GM19324 (cell line): ENCODE measurements at regions not wholly inside any gene's neighbourhood (a gene's known extent, or its start where the extent isn't known, plus 50 kb on each side); places are given as distances from the start of the nearest gene placed in this dataset.

Experiments
- ATAC-seq: cut with Tn5 transposase; IDR thresholded peaks from one replicate; pipeline ENCODE4 v1.9.1; 2021; ENCODE audit warnings: mild to moderate bottlenecking, moderate library complexity; ENCODE audit not compliant: unreplicated experiment, low FRiP score

DNA sequence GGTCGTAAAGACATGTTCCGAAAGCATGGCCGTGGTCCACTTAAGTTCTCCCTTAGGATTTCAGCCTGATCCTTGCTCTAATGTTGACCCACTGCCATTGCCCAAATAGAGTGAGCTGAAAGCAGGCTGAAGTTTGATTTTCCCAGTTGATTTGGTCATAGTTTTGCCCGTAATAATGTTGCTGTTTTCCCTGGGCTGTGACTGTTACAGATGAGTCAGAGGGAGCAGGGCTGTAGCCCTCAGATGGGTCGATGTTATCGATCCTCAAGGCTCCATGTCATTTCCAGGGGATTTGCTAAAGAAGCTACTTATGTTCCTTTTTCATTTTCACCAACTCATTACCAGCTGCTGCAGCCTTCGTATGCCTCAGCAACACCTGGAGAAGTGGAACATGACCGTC is 169.0 kb upstream of the ZFHX3 start:
- no peak for ATAC-seq

DNA sequence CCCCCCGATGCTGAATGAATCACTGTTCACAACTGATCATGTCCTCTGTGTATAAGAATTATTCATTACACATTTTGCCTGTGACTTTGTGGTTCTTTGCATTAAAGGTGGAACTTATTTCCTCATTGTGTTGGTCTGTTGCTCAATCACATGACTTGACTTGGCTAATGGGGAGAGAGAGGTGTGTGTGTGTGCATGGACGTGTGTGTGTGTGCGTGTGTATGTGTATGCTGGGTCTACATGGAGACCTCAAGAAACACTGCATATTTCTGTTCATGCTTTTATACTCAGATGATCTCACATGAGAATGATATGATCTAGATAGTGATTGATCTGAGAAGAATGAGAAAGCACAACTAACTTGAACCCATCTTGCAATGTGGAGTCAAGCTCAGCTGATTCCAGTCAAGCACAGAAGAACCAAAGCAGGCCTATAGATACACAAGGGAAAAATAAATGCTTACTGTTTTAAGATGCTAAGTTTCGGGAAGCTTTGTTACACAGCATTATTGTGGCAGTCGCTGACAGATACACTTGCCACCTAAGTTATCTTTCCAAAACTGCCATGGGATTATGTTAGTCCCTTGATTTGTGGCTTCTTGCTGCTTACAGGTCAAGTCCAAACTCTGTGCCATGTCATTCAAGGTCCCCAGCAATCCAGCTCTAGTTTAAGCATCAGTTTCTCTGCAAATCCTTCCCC is 167.9 kb upstream of the ZFHX3 start:
- no peak for ATAC-seq

- no peak for ATAC-seq
Observed at GRCh38 chr16:73214825-73215677, 167.1 kb upstream of the ZFHX3 start.

DNA sequence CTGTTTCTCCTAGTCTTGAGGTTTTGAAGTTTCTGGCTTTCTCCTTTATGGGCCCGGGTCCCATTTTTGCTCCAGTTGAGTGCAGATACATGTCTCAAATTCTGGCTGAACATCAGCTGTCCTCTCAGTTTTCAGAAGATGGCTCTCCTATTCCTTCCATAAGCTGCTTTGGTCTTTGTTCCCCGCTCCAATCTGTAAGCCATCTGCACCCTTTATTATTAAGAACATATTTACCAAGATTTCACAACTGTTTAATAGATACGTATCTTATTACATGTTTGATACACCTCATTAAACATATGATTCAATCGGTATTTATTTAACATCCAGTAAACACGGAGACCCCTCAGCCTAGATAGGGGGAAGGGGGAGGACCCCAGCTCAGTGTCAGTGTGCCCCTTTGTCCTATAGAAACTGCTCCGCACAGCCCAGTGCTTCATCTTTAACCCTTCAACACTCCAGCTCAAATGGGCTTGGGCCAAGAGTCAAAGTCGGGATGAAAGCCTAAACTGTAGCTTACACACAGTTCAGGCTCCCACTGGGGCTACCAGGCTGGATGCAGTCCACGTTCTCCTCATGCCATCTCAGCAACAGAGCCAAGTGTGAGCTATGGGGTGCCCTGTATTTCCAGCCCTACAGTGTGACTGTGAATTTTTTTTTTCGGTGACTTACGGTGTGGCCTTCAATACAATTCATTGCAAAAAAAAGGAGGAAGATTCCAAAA is 166.0 kb upstream of the ZFHX3 start:
- no peak for ATAC-seq

DNA sequence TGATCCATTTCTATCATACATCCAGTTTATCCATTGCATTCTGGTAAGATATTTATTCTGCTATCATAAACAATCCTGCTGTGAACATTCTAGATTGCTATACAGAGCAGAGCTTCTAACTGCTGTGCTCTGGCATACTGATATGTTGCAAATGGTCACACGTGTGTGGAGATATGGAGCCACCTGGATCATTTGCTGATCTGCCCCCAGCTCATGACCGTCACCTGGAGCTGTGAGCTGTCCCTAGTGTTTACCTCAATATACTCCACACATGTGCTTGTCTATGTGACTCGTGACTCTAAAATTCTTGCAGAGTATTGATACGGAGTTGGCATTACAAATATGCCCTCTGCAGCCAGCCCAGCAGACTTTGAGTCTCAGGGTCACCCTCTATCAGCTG is 164.5 kb upstream of the ZFHX3 start:
- ATAC-seq, result no peak

- ATAC-seq, result no peak
Observed at GRCh38 chr16:73210686-73211085, 162.8 kb upstream of the ZFHX3 start.

GRCh38 chr16:73210084-73210483 is 162.2 kb upstream of the ZFHX3 start:
- ATAC-seq, result no peak

- ATAC-seq, result no peak
Observed at GRCh38 chr16:73209190-73209589, 161.3 kb upstream of the ZFHX3 start.

GRCh38 chr16:73206151-73206707 is 158.3 kb upstream of the ZFHX3 start:
- no peak for ATAC-seq

DNA sequence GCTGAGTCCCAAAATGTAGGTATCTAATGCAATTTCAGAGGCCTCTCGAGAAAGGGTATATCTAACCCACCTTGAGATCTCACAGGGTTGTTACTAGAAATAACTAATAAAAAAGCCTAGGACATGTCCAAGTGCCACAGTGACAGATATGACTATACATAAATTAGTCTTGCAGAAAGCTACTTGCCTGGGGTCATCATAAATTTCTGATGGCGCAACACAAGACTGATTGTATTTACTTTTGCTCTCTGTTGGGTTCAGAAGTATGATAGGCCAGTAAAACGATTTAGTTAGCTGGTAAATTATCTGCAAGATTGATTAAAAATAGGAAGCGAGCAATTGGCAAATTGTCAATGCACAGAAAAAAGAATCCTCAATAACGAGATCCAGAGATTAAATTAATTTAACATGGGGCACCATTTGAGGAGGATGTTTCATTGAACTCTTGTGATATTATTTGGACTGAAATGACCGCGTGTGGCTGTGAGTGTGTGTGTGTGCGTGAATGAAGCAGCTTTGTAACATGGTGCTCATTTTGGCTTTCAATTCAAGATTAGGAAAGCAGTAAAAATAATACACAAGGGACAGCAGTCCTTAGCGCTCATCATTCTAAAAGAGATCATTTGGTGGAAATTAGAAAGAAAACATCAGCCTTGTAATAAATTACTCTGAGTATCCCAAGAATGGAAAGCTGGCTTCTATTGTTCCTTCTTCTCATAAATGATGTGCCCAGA is 157.4 kb upstream of the ZFHX3 start:
- no peak for ATAC-seq

GRCh38 chr16:73204359-73205152 is 156.6 kb upstream of the ZFHX3 start:
- no peak for ATAC-seq

DNA sequence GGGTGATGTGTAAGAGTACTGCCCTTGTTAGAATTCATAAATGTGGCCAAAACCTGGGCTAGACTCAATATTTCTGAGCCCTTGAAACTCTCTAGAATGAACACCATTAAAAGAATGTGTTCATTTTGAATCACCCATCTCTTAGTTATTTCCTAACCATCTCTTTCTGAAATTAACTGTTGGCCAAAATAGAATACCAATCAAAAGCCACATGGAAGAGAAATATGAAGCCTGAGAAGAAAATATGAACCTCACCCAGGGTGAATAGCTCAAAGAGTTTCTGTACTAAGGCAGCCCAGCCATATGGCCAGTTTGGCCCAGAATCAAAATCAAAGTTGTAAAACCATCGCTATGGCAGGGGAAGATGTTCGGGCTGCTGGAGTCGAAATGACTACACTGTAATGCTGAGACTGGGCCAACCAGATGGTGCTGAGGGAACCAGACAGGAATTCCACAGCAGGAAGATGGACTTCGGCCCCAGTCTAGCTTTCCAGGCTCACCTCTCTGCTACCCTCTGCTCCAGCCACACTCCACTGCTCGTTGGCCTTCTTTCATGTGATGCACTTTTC is 154.3 kb upstream of the ZFHX3 start:
- ATAC-seq, result no peak

DNA sequence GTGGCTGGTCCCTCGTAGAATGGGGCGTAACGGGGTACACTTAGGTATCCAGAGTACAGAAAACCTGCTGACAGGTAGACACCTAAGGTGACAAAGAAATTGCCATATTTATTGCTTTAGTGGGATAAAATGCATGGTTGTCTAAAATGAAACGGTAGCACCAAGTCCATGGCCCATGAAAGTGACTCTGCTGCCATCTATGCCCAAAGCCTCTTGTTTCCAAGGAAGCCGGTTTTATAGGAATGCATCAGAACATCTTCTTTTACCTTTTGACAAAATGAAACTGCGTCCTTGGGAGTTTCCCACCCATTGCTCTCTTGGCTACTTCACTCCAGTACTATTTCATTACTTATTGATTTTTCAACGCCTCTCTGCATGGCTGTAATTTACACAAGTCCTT is 151.3 kb upstream of the ZFHX3 start:
- ATAC-seq, result no peak

GRCh38 chr16:73198481-73198880 is 150.6 kb upstream of the ZFHX3 start:
- ATAC-seq, result no peak

DNA sequence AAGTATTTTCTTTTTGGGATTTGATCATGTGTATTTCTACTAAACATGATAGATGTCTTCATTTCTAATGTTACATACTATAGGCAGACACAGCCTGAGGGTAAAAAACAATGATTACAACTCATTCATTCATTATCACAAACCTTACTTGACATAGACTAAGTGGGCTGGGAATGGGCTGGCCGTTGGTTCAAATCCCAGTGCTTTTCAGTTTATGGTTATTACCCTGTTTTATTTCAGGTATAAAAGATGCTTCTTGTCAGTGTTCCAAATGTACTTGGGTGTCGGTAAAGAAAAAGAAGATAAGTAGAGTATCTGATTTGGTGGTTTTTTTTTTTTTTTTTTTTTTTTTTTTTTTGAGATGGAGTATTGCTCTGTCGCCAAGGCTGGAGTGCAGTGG is 149.7 kb upstream of the ZFHX3 start:
- ATAC-seq, result no peak

DNA sequence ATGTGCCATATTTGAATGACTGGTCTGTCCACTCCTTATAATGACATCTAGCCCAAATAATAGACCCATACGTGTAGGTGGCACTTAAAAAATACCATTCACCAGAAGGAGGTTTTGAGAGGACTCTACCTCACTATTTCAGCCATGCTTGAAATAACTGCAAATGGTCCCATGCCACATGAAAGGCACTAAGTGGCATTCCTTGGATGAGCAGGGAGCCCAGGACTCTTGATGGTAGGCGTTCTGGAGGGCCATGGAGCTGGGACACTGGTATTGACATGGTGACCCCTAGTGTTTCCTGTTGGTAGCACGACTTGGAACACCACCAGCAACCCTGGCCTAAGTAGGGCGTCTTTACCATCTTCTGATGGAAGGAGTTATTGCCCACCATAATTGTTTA is 148.7 kb upstream of the ZFHX3 start:
- ATAC-seq, result no peak

- no peak for ATAC-seq
Observed at GRCh38 chr16:73193464-73193863, 145.5 kb upstream of the ZFHX3 start.

- ATAC-seq, result no peak
Observed at GRCh38 chr16:73192232-73192894, 144.4 kb upstream of the ZFHX3 start.

- ATAC-seq, result no peak
Observed at GRCh38 chr16:73191660-73192046, 143.7 kb upstream of the ZFHX3 start.
